Bronchial epithelial cell (primary cell): ENCODE measurements at regions not wholly inside any gene's neighbourhood (a gene's known extent, or its start where the extent isn't known, plus 50 kb on each side); places are given as distances from the start of the nearest gene placed in this dataset.
A peak's percentile ranks its signal among the peaks of the same experiment; 100 is the strongest.

ENCODE experiments used
- DNase-seq: peaks from one replicate; pipeline ENCODE4 v3.0.0-alpha.2; 2010; ENCODE audit warnings: low read depth
- FAIRE-seq: peaks from 2 replicates; lab custom pipeline; 2011; peaks lifted over from hg19 to GRCh38; lab: Jason Lieb, UNC
- H3K27me3 ChIP-seq: 2 replicates; pipeline ENCODE4 v1.5.1; 2011; ENCODE audit warnings: low read length; ENCODE audit not compliant: control insufficient read depth, insufficient read depth
- H3K36me3 ChIP-seq: 2 replicates; pipeline ENCODE4 v1.5.1; 2011; ENCODE audit warnings: low read length; ENCODE audit not compliant: control insufficient read depth, insufficient read depth
- H3K4me3 ChIP-seq: 2 replicates; pipeline ENCODE4 v1.5.1; 2011; ENCODE audit warnings: mild to moderate bottlenecking, low read depth, low read length, control low read depth
- CTCF ChIP-seq: IDR thresholded peaks from 2 replicates; pipeline ENCODE4 v1.5.1; 2011; ENCODE audit warnings: mild to moderate bottlenecking, moderate library complexity, low read length, control low read depth, inconsistent platforms; ENCODE audit not compliant: insufficient read depth, severe bottlenecking

- TF ChIP-seq CTCF: no peak
- DNase-seq (peak; percentile 90), FAIRE-seq (no peak)
- Histone ChIP-seq H3K4me3 (no peak overlapping the region), H3K27me3 (no peaks in the 10 kb centered on the region), H3K36me3 (no peaks in the 10 kb centered on the region)
Measured at GRCh38 chr2:76256458-76257088, 545.9 kb upstream of the GCFC2 start.

- H3K36me3 ChIP-seq: no peaks in the 10 kb centered on the region
- FAIRE-seq (no peak), DNase-seq (no peak)
- no peak for TF ChIP-seq CTCF
- H3K27me3 ChIP-seq: no peaks in the 10 kb centered on the region
- no peak overlapping the region for H3K4me3 ChIP-seq
Measured at GRCh38 chr2:76252704-76253103, 542.0 kb upstream of the GCFC2 start.

- DNase-seq: no peak
- Histone ChIP-seq H3K27me3 (no peaks in the 10 kb centered on the region), H3K36me3 (no peaks in the 10 kb centered on the region), H3K4me3 (no peak overlapping the region)
- FAIRE-seq: no peak
- no peak for TF ChIP-seq CTCF
Measured at GRCh38 chr2:76251342-76251741, 540.6 kb upstream of the GCFC2 start.

- no peaks in the 10 kb centered on the region for H3K36me3 ChIP-seq
- FAIRE-seq (no peak), DNase-seq (no peak)
- no peaks in the 10 kb centered on the region for H3K27me3 ChIP-seq
- no peak overlapping the region for H3K4me3 ChIP-seq
- TF ChIP-seq CTCF: no peak
Measured at GRCh38 chr2:76247006-76247405, 536.3 kb upstream of the GCFC2 start.

GRCh38 chr2:76211991-76212985 lies 501.6 kb upstream of the GCFC2 start:
- Histone ChIP-seq H3K4me3 (no peak overlapping the region), H3K36me3 (no peaks in the 10 kb centered on the region), H3K27me3 (no peaks in the 10 kb centered on the region)
- DNase-seq (no peak), FAIRE-seq (no peak)
- TF ChIP-seq CTCF: no peak
